Thoracic aorta (tissue), 2 donors: ENCODE measurements at regions not wholly inside any gene's neighbourhood (a gene's known extent, or its start where the extent isn't known, plus 50 kb on each side); places are given as distances from the start of the nearest gene placed in this dataset.

Experiments used
- ATAC-seq: fragments of 150-250 bp; one replicate; pipeline ENCODE4 v1.8.0; 2017; ENCODE audit warnings: low read depth; ENCODE audit not compliant: insufficient number of reproducible peaks, low FRiP score
- DNase-seq: peaks from one replicate; pipeline ENCODE4 v3.0.0-alpha.2; 2020; ENCODE audit warnings: low spot score
- H3K27ac ChIP-seq, 2 donors: fragments of 200-600 bp; sonication (generic); 1 replicate in 1 of 2; 2 replicates in 1 of 2; pipeline ENCODE4 v1.5.1; 2016; ENCODE audit warnings: mild to moderate bottlenecking in 2 of 2, moderate library complexity in 2 of 2
- H3K27me3 ChIP-seq: fragments of 200-600 bp; sonication (generic); replicated peaks from 2 replicates; pipeline ENCODE4 v1.6.0; 2016; ENCODE audit warnings: mild to moderate bottlenecking; ENCODE audit not compliant: insufficient read depth
- H3K36me3 ChIP-seq: fragments of 200-600 bp; sonication (generic); one replicate; pipeline ENCODE4 v1.5.1; 2016
- H3K4me1 ChIP-seq, 2 donors: fragments of 200-600 bp; sonication (generic); 1 replicate in 1 of 2; 2 replicates in 1 of 2; pipeline versions ENCODE4 v1.5.1 to v1.6.0; 2016; ENCODE audit warnings: low read depth in 2 of 2, mild to moderate bottlenecking in 1 of 2; ENCODE audit not compliant: control insufficient read depth in 1 of 2
- H3K4me3 ChIP-seq: fragments of 200-600 bp; sonication (generic); 2 replicates; pipeline ENCODE4 v1.5.1; 2016; ENCODE audit warnings: mild to moderate bottlenecking
- H3K9me3 ChIP-seq: fragments of 200-600 bp; sonication (generic); 2 replicates; pipeline ENCODE4 v1.5.1; 2016
- TF ChIP-seq, protein P1 (sequence below): fragments of 200-600 bp; sonication (generic); IDR thresholded peaks from one replicate; pipeline ENCODE4 v1.5.1; 2019; ENCODE audit warnings: antibody characterized with exemption

DNA sequence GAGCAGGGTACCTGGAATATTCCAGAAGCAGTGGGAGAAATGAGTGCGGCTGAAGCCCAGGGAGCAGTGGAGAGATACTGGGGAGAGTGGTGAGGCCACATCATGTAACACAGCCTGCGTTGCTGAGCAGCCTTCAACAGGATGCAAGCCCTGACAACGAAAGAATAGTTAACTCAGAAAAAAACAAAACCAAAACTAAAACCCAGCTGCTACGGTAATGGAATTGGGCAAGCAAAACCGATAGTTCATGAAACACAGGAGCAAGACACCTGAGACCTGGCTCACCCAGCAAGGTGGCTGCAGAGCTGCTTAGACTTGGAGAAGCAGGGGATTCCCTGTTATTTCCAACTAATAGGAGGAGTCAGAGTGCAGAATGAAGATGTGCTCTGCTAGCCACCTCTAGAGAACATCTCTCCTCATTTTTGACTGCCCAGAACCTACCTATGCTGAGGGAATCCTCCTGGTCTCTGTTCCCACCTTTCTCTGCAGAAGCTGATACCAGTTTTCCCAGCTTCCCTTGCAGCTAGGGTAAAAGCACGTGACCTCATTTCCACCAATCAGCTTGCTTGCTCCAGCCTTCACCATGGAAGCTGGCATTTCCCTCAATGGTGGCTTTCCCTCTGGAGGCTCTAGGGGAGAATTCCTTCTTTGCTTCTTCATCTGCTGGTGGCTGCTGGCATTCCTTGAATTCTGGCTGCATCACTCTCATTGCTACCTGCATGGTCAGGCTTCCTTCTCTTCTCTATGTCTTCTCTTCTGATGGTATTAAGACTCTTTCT is 59.4 kb upstream of the XYLT1 start:
- Histone ChIP-seq H3K4me3 (no peak overlapping the region), H3K27me3 (no peaks in the 10 kb centered on the region), H3K9me3 (no peaks in the 10 kb centered on the region), H3K27ac (no peak overlapping the region), H3K4me1 (no peaks in the 10 kb centered on the region), H3K36me3 (no peaks in the 10 kb centered on the region)
- DNase-seq (no peak), ATAC-seq (no peak)
- TF ChIP-seq, protein P1, sequence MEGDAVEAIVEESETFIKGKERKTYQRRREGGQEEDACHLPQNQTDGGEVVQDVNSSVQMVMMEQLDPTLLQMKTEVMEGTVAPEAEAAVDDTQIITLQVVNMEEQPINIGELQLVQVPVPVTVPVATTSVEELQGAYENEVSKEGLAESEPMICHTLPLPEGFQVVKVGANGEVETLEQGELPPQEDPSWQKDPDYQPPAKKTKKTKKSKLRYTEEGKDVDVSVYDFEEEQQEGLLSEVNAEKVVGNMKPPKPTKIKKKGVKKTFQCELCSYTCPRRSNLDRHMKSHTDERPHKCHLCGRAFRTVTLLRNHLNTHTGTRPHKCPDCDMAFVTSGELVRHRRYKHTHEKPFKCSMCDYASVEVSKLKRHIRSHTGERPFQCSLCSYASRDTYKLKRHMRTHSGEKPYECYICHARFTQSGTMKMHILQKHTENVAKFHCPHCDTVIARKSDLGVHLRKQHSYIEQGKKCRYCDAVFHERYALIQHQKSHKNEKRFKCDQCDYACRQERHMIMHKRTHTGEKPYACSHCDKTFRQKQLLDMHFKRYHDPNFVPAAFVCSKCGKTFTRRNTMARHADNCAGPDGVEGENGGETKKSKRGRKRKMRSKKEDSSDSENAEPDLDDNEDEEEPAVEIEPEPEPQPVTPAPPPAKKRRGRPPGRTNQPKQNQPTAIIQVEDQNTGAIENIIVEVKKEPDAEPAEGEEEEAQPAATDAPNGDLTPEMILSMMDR = no peak

DNA sequence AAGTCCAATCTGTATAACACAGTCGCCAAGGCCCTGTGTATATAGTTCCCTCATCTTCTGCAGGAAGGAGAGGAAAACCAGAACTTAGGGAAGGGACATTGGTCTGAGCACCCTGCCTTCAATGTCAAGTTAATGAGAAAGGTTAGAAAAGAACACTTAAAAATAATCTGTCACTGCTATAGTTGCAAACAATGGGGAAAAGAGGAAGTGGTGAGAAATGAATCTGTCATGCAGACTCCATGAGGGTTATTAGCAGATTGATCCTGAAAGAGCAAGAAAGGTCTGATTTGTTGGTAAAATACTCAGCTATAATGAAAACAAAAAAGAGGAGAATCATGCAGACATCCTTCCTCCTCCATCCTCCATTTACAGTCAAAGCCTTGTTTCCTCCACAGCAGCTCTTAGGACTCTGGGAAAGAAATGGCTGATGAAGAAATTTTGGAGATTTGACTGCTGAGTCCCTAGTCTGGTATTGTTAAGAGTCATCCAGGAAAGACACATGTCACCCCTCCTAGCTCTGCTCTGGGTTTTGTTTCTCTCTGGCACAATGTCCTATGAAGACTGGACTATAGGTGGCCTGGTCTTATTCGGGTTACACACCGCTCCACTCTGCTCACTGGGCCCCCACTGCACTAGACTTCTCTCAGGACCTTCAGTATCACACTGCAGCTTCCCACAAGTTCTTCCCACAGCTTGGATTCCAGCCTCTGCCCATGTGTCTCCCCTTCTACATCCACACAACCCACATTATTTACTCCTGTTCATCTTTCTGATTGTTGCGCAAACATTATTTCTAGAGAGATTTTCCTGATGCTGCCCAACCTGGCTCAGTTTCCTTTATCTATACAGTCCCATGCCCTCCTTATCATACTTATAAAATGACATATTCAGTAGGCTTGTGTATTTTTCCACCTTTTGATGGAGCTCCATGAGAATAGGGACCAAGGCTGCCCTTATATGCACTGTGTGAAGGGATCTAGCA is 56.5 kb upstream of the XYLT1 start:
- Histone ChIP-seq H3K36me3 (no peaks in the 10 kb centered on the region), H3K27me3 (no peaks in the 10 kb centered on the region), H3K27ac (no peak overlapping the region), H3K9me3 (no peaks in the 10 kb centered on the region), H3K4me3 (no peak overlapping the region), H3K4me1 (no peaks in the 10 kb centered on the region)
- ATAC-seq = no peak
- no peak for DNase-seq
- TF ChIP-seq, protein P1 = no peak

DNA sequence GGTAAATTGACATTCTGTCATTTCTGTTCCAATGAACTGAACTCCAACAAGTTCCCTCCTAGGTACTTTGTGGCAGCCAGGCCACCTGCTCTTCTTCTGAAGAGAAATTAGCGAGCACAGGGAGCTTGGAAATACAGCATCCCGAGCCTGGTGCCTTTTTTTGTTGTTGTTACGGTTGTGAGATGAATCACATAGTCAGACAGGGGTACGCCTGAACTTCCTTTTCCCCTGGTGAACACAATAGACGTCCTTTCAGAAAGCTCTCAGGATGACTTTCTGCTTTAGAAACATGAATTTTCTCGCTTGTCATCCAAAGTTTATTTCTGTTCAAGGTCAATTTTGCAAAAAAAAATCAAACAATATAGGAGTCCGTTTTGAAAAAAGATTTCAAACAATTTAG is 53.9 kb upstream of the XYLT1 start:
- H3K4me1 ChIP-seq = no peaks in the 10 kb centered on the region
- no peak overlapping the region for H3K27ac ChIP-seq
- ATAC-seq (no peak), DNase-seq (no peak)
- no peaks in the 10 kb centered on the region for H3K36me3 ChIP-seq
- TF ChIP-seq, protein P1 = no peak
- H3K9me3 ChIP-seq = no peaks in the 10 kb centered on the region
- no peak overlapping the region for H3K4me3 ChIP-seq
- H3K27me3 ChIP-seq = no peaks in the 10 kb centered on the region

DNA sequence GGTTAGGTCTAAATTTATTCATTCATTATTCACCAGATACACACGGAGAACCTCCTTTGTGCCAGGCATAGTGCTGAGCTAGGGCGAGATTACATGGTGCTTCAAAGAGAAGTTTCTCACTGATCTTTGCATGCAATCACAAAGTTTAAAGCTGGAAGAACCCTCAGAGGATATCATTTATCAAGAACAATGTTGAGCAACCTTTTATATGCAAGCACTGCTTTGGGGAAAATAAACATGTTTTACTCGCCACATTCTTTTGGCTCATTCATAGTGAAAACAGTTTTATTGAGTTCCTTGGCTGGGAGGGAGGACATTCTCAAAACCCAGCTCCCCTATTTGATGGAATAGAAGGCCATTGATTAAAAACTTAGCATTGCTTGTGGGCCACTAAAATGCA is 49.8 kb upstream of the XYLT1 start:
- ATAC-seq (no peak), DNase-seq (no peak)
- TF ChIP-seq, protein P1 = no peak
- no peaks in the 10 kb centered on the region for H3K4me1 ChIP-seq
- H3K4me3 ChIP-seq = no peak overlapping the region
- no peaks in the 10 kb centered on the region for H3K27me3 ChIP-seq
- H3K36me3 ChIP-seq = no peaks in the 10 kb centered on the region
- no peaks in the 10 kb centered on the region for H3K9me3 ChIP-seq
- H3K27ac ChIP-seq = no peak overlapping the region
